ENCODE measurements at regions not wholly inside any gene's neighbourhood (a gene's known extent, or its start where the extent isn't known, plus 50 kb on each side); places are given as distances from the start of the nearest gene placed in this dataset.

DNA sequence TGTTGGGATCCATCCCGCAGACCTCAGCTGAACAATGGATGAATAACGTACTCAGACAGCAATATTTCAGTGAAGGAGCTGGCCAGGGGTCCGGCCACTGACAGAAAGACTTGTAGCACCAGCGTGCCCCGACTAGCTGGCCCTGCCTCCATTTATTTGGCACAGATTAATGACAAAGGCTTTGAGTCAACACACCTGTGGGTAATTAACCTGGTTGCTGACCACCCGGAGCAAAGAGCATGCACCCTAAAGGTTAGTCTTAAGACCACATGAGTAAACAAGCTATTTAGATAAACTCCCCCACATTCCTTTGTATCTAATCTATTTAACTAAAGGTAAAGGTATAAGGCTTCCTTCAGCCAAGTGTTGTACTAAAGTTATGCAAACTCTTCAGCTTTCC, 868.6 kb downstream of the LRFN5 start:
- no peak for TF ChIP-seq CTCF (IDR thresholded peaks at IDR 0.05; ENCODE audit: insufficient read depth, low read length, missing control alignments)
- no peak for DNase-seq (ENCODE audit: low read depth, low spot score)
- no peak overlapping the region for H3K4me3 ChIP-seq (ENCODE audit: low read depth, low read length)
- POLR2A ChIA-PET: no interaction called here
- CTCF ChIA-PET: no interaction called here

DNA sequence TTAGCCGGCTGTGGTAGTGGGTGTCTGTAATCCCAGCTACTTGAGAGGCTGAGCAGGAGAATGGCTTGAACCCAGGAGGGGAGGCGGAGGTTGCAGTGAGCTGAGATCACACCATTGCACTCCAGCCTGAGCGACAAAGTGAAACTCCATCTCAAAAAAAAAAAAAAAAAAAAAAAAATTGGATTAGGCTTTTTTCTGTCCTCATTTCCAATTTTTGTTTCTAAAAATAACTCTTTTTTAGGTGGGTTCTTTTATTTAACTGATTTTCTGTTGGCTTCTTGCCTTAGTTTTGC, 863.7 kb downstream of the LRFN5 start:
- TF ChIP-seq CTCF (IDR thresholded peaks at IDR 0.05; ENCODE audit: insufficient read depth, low read length, missing control alignments): no peak
- DNase-seq (ENCODE audit: low read depth, low spot score): no peak
- H3K4me3 ChIP-seq (ENCODE audit: low read depth, low read length): no peak overlapping the region
- POLR2A ChIA-PET: no interaction called here
- CTCF ChIA-PET: no interaction called here

- ChIA-PET CTCF (no interaction called here), POLR2A (no interaction called here)
- TF ChIP-seq CTCF (IDR thresholded peaks at IDR 0.05; ENCODE audit: insufficient read depth, low read length, missing control alignments): no peak
- H3K4me3 ChIP-seq (ENCODE audit: low read depth, low read length): no peak overlapping the region
- DNase-seq (ENCODE audit: low read depth, low spot score): no peak
Measured at GRCh38 chr14:42469637-42470426, 863.2 kb downstream of the LRFN5 start.

DNA sequence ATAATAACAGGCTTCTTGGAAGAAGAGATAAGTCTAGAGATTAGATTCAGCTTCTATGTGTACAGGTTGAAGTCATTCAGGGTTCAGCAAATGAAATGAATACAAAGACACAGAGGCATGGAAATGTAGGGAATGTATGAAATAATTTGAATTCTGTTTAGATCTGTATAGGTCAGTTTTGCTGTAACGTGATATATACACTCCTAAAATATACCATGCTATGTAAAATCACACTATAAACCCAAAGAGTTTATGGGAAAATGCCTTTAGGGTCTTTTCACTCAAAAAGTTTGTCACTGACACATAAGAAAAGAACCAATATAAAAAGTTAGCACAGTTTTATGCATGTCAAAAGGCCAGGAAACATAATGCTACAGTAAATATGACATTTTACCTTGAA, 854.0 kb downstream of the LRFN5 start:
- ChIA-PET CTCF (no interaction called here), POLR2A (no interaction called here)
- H3K4me3 ChIP-seq (ENCODE audit: low read depth, low read length): no peak overlapping the region
- no peak for TF ChIP-seq CTCF (IDR thresholded peaks at IDR 0.05; ENCODE audit: insufficient read depth, low read length, missing control alignments)
- DNase-seq (ENCODE audit: low read depth, low spot score): no peak

DNA sequence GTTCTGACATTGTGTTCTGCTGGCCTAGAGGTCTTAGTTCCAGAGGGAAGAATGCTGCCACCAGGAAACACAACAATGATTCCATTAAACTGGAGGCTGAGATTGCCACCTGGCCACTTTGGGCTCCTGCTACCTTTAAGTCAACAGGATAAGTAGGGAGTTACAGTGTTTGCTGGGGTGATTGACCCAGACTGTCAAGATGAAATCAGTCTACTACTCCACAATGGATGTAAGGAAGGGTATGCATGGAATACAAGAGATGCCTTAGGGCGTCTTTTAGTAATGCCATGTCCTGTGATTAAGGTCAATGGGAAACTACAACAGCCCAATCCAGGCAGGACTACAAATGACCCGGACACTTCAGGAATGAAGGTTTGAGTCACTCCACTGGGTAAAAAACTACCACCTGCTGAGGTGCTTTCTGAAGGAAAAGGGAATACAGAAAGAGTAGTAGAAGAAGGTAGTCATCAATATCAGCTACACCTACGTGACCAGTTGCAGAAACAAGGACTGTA, 852.6 kb downstream of the LRFN5 start:
- POLR2A ChIA-PET: no interaction called here
- no peak for TF ChIP-seq CTCF (IDR thresholded peaks at IDR 0.05; ENCODE audit: insufficient read depth, low read length, missing control alignments)

GRCh38 chr14:42441615-42442014, 834.9 kb downstream of the LRFN5 start:
- DNase-seq (ENCODE audit: low read depth, low spot score): no peak
- POLR2A ChIA-PET: no interaction called here
- H3K4me3 ChIP-seq (ENCODE audit: low read depth, low read length): no peak overlapping the region
- CTCF ChIA-PET: no interaction called here
- TF ChIP-seq CTCF (IDR thresholded peaks at IDR 0.05; ENCODE audit: insufficient read depth, low read length, missing control alignments): no peak

More for the DNA sequence above, 852.6 kb downstream of the LRFN5 start:
- CTCF ChIA-PET: no interaction called here
- H3K4me3 ChIP-seq (ENCODE audit: low read depth, low read length): no peak overlapping the region
- DNase-seq (ENCODE audit: low read depth, low spot score): no peak
